ENCODE measurements at regions not wholly inside any gene's neighbourhood (a gene's known extent, or its start where the extent isn't known, plus 50 kb on each side); places are given as distances from the start of the nearest gene placed in this dataset.

DNA sequence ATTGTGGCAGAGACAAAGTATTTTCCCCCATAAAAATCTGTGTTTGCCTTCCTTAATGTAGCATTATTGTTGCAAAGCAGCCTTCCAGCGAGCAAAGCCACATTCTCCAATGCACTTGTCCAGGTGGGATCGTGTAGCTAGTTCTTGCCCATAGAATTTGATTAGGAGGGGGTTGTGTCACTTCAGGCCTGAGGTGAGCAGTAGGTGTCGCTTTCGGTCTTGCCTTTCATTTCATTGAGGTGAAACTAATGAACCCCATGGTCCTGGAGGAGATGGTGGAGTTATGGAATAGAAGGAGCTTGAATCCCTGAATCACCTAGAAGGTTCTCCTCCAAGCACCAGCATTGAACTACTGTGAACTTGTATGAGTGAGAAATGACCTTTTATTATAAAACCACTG, 318.9 kb upstream of the PBX1 start:
- TF ChIP-seq, protein P1, sequence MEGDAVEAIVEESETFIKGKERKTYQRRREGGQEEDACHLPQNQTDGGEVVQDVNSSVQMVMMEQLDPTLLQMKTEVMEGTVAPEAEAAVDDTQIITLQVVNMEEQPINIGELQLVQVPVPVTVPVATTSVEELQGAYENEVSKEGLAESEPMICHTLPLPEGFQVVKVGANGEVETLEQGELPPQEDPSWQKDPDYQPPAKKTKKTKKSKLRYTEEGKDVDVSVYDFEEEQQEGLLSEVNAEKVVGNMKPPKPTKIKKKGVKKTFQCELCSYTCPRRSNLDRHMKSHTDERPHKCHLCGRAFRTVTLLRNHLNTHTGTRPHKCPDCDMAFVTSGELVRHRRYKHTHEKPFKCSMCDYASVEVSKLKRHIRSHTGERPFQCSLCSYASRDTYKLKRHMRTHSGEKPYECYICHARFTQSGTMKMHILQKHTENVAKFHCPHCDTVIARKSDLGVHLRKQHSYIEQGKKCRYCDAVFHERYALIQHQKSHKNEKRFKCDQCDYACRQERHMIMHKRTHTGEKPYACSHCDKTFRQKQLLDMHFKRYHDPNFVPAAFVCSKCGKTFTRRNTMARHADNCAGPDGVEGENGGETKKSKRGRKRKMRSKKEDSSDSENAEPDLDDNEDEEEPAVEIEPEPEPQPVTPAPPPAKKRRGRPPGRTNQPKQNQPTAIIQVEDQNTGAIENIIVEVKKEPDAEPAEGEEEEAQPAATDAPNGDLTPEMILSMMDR (IDR thresholded peaks at IDR 0.05): no peak
- TF ChIP-seq POLR2A (IDR thresholded peaks at IDR 0.05) (no peak), EP300 (IDR thresholded peaks at IDR 0.05) (no peak)
